Superior temporal gyrus (tissue), 1 donor: ENCODE measurements at regions not wholly inside any gene's neighbourhood (a gene's known extent, or its start where the extent isn't known, plus 50 kb on each side); places are given as distances from the start of the nearest gene placed in this dataset.
A peak's percentile ranks its signal among the peaks of the same experiment; 100 is the strongest.
"Not testable (repeated sequence)": the region's sequence is repeated elsewhere in the genome, so short reads cannot be mapped to it uniquely, and the experiment has no call there.

Experiments
- DNase-seq: peaks from one replicate; pipeline ENCODE4 v3.0.0-alpha.2; 2016; ENCODE audit errors: extremely low spot score

GRCh38 chr12:9449657-9450126 lies 158.0 kb downstream of the KLRB1 start:
- not testable (repeated sequence) for DNase-seq

- no peak for DNase-seq
Observed at GRCh38 chr12:9449181-9449580, 158.5 kb downstream of the KLRB1 start.

GRCh38 chr12:9448648-9449047 lies 159.1 kb downstream of the KLRB1 start:
- DNase-seq = not testable (repeated sequence)

- peak; percentile 83 for DNase-seq
Observed at GRCh38 chr12:9447791-9448614, 159.7 kb downstream of the KLRB1 start.

GRCh38 chr12:9446883-9447761 lies 160.6 kb downstream of the KLRB1 start:
- DNase-seq = not testable (repeated sequence)

GRCh38 chr12:9440428-9440827 lies 167.3 kb downstream of the KLRB1 start:
- DNase-seq = not testable (repeated sequence)

GRCh38 chr12:9435682-9436081 lies 172.0 kb downstream of the KLRB1 start:
- DNase-seq = not testable (repeated sequence)

GRCh38 chr12:9430385-9430784 lies 177.3 kb downstream of the KLRB1 start:
- DNase-seq = not testable (repeated sequence)

- not testable (repeated sequence) for DNase-seq
Observed at GRCh38 chr12:9428856-9429255, 178.9 kb downstream of the KLRB1 start.

- not testable (repeated sequence) for DNase-seq
Observed at GRCh38 chr12:9425429-9425828, 182.3 kb downstream of the KLRB1 start.

GRCh38 chr12:9424175-9424740 lies 183.5 kb downstream of the KLRB1 start:
- not testable (repeated sequence) for DNase-seq

- DNase-seq = not testable (repeated sequence)
Observed at GRCh38 chr12:9422689-9423088, 185.0 kb downstream of the KLRB1 start.

- DNase-seq = not testable (repeated sequence)
Observed at GRCh38 chr12:9421520-9422086, 186.1 kb downstream of the KLRB1 start.

GRCh38 chr12:9420817-9421519 lies 186.7 kb downstream of the KLRB1 start:
- DNase-seq = not testable (repeated sequence)

- not testable (repeated sequence) for DNase-seq
Observed at GRCh38 chr12:9418669-9419041, 189.1 kb downstream of the KLRB1 start.

GRCh38 chr12:9417947-9418668 lies 189.6 kb downstream of the KLRB1 start:
- DNase-seq = not testable (repeated sequence)

- not testable (repeated sequence) for DNase-seq
Observed at GRCh38 chr12:9417341-9417740, 190.4 kb downstream of the KLRB1 start.

- DNase-seq = not testable (repeated sequence)
Observed at GRCh38 chr12:9416346-9416745, 191.4 kb downstream of the KLRB1 start.

GRCh38 chr12:9415898-9416297 lies 191.8 kb downstream of the KLRB1 start:
- not testable (repeated sequence) for DNase-seq

GRCh38 chr12:9413862-9414261 lies 193.9 kb downstream of the KLRB1 start:
- DNase-seq = not testable (repeated sequence)
